ENCODE measurements at regions not wholly inside any gene's neighbourhood (a gene's known extent, or its start where the extent isn't known, plus 50 kb on each side); places are given as distances from the start of the nearest gene placed in this dataset.

- TF ChIP-seq RXRA (IDR thresholded peaks at IDR 0.05) (peak; percentile 20 to 65), HNF4G (IDR thresholded peaks at IDR 0.05) (no peak)
- Histone ChIP-seq H3K4me3 (ENCODE audit: low read depth in 1 of 3, low read length in 3 of 3) (no peak overlapping the region), H3K9me3 (ENCODE audit: control insufficient read depth in 4 of 4, low read length in 3 of 4) (no peaks in the 10 kb centered on the region), H3K9ac (ENCODE audit: low read depth in 1 of 2, low read length in 2 of 2) (no peak overlapping the region), H3K36me3 (ENCODE audit: control insufficient read depth in 4 of 4, insufficient read depth in 3 of 4, low read depth in 1 of 4, low read length in 3 of 4) (no peaks in the 10 kb centered on the region), H3K27me3 (ENCODE audit: control insufficient read depth in 4 of 4, insufficient read depth in 4 of 4, low read length in 3 of 4) (no peaks in the 10 kb centered on the region), H3K4me1 (ENCODE audit: control insufficient read depth in 4 of 4, insufficient read depth in 4 of 4, low read length in 3 of 4) (peaks cover 0 to 3% (median 0%) of the 10 kb centered on the region in 4 donors), H3K27ac (ENCODE audit: low read depth in 1 of 2, low read length in 2 of 2) (no peak overlapping the region)
- WGBS, result 79% methylated on average over 8 of the region's 8 CpGs
- DNase-seq (ENCODE audit: low spot score), result no peak
Measured at GRCh38 chr10:29084681-29085307, 204.1 kb upstream of the LYZL1 start.

GRCh38 chr10:29089091-29089490 is 199.8 kb upstream of the LYZL1 start:
- no peak overlapping the region for H3K27ac ChIP-seq (ENCODE audit: low read depth in 1 of 2, low read length in 2 of 2)
- H3K4me1 ChIP-seq (ENCODE audit: control insufficient read depth in 4 of 4, insufficient read depth in 4 of 4, low read length in 3 of 4), result peaks cover 0 to 3% (median 0%) of the 10 kb centered on the region in 4 donors
- no peak overlapping the region for H3K4me3 ChIP-seq (ENCODE audit: low read depth in 1 of 3, low read length in 3 of 3)
- H3K27me3 ChIP-seq (ENCODE audit: control insufficient read depth in 4 of 4, insufficient read depth in 4 of 4, low read length in 3 of 4), result no peaks in the 10 kb centered on the region
- WGBS, result 36% methylated on average over 2 of the region's 2 CpGs
- TF ChIP-seq RAD21 (IDR thresholded peaks at IDR 0.05) (no peak), FOXA1 (IDR thresholded peaks at IDR 0.05) (no peak), RXRA (IDR thresholded peaks at IDR 0.05) (no peak), GABPA (IDR thresholded peaks at IDR 0.05 in 1 of 2, conservative IDR thresholded peaks at IDR 0.05 in 1 of 2) (no peak), FOXA2 (IDR thresholded peaks at IDR 0.05) (no peak), REST (IDR thresholded peaks at IDR 0.05) (no peak), YY1 (IDR thresholded peaks at IDR 0.05) (no peak), JUND (IDR thresholded peaks at IDR 0.05) (no peak), MAX (IDR thresholded peaks at IDR 0.05) (no peak), NR2F2 (IDR thresholded peaks at IDR 0.05) (no peak), HNF4G (IDR thresholded peaks at IDR 0.05) (no peak), ATF3 (IDR thresholded peaks at IDR 0.05) (no peak), HNF4A (conservative IDR thresholded peaks at IDR 0.05) (no peak), EGR1 (IDR thresholded peaks at IDR 0.05; ENCODE audit: low read depth in 2 of 2) (no peak), SP1 (IDR thresholded peaks at IDR 0.05) (no peak), CTCF (IDR thresholded peaks at IDR 0.05; ENCODE audit: low read depth, low read length, missing input control) (no peak), TAF1 (conservative IDR thresholded peaks at IDR 0.05) (no peak), ZBTB33 (IDR thresholded peaks at IDR 0.05) (no peak)
- no peaks in the 10 kb centered on the region for H3K36me3 ChIP-seq (ENCODE audit: control insufficient read depth in 4 of 4, insufficient read depth in 3 of 4, low read depth in 1 of 4, low read length in 3 of 4)
- no peaks in the 10 kb centered on the region for H3K9me3 ChIP-seq (ENCODE audit: control insufficient read depth in 4 of 4, low read length in 3 of 4)
- no peak for DNase-seq (ENCODE audit: low spot score)
- H3K9ac ChIP-seq (ENCODE audit: low read depth in 1 of 2, low read length in 2 of 2), result no peak overlapping the region
